Endothelial cell of umbilical vein (primary cell): ENCODE measurements at regions not wholly inside any gene's neighbourhood (a gene's known extent, or its start where the extent isn't known, plus 50 kb on each side); places are given as distances from the start of the nearest gene placed in this dataset.

Source experiments
- BruUV-seq: library from RNA; stranded (reverse); fragments of 400-500 nt; replicated peaks from 2 replicates; lab custom pipeline; 2021; lab: Mats Ljungman, UMichigan
- CTCF ChIA-PET: fragments of 300-600, 350-600 bp; sonication (Branson Sonifier 250); formaldehyde crosslinking; loops from one replicate; lab custom pipeline; 2021; ENCODE audit warnings: antibody characterized with exemption, inconsistent platforms; lab: Charles Lee
- POLR2A ChIA-PET: fragments of 300-600, 350-600 bp; sonication (Branson Sonifier 250); formaldehyde crosslinking; loops from one replicate; lab custom pipeline; 2021; ENCODE audit warnings: antibody characterized with exemption, inconsistent platforms; lab: Charles Lee
- DNase-seq: peaks from one replicate; pipeline ENCODE4 v3.0.0-alpha.2; 2011; ENCODE audit warnings: low read depth, low spot score
- FAIRE-seq: peaks from 2 replicates; lab custom pipeline; 2011; peaks lifted over from hg19 to GRCh38; lab: Jason Lieb, UNC
- H2AFZ ChIP-seq: 2 replicates; pipeline ENCODE4 v1.6.0; 2012; ENCODE audit warnings: low read depth, low read length, control low read depth, inconsistent platforms
- H3K27ac ChIP-seq: 2 replicates; pipeline ENCODE4 v1.5.1; 2011; ENCODE audit warnings: low read depth, mild to moderate bottlenecking, control low read depth, low read length, moderate library complexity; ENCODE audit not compliant: insufficient read depth
- H3K27me3 ChIP-seq, 2 experiments: 2 replicates each; pipeline versions ENCODE4 v1.6.0 to v1.6.1; 2011; ENCODE audit warnings: low read length in 2 of 2, mixed read lengths in 1 of 2; ENCODE audit not compliant: control insufficient read depth in 2 of 2, insufficient read depth in 2 of 2
- H3K36me3 ChIP-seq, 2 experiments: 2 replicates in 1 of 2; 3 replicates in 1 of 2; pipeline ENCODE4 v1.5.1; 2011; ENCODE audit warnings: low read length in 2 of 2, mild to moderate bottlenecking in 1 of 2, moderate library complexity in 1 of 2; ENCODE audit not compliant: control insufficient read depth in 2 of 2, insufficient read depth in 2 of 2; ENCODE audit errors: extremely low read depth in 1 of 2
- H3K4me1 ChIP-seq: 3 replicates; pipeline ENCODE4 v1.5.1; 2011; ENCODE audit warnings: mild to moderate bottlenecking, low read length; ENCODE audit not compliant: control insufficient read depth, insufficient read depth; ENCODE audit errors: extremely low read depth
- H3K4me2 ChIP-seq: 2 replicates; pipeline ENCODE4 v1.6.1; 2011; ENCODE audit warnings: low read length, control low read depth, mixed read lengths; ENCODE audit not compliant: insufficient read depth
- H3K4me3 ChIP-seq, 3 experiments: fragments of 200-600 bp in 1 of 3; sonication (generic), shearing (Covaris generic) in 1 of 3; replicated peaks in 1 of 3; 2 replicates each; pipeline ENCODE4 v1.5.1; 2011 to 2016; ENCODE audit warnings: control low read depth in 3 of 3, low read length in 3 of 3, mild to moderate bottlenecking in 2 of 3, inconsistent platforms in 1 of 3, low read depth in 1 of 3, moderate library complexity in 1 of 3; ENCODE audit not compliant: insufficient read depth in 1 of 3
- H3K79me2 ChIP-seq: 2 replicates; pipeline ENCODE4 v1.6.0; 2012; ENCODE audit warnings: low read length, inconsistent platforms; ENCODE audit not compliant: control insufficient read depth, insufficient read depth
- H3K9ac ChIP-seq: replicated peaks from 2 replicates; pipeline ENCODE3; 2011; ENCODE audit warnings: low read length, control low read depth; ENCODE audit not compliant: insufficient read depth; ENCODE audit errors: extremely low read depth
- H3K9me1 ChIP-seq: replicated peaks from 3 replicates; pipeline ENCODE4 v1.6.0; 2011; ENCODE audit warnings: mild to moderate bottlenecking, low read length; ENCODE audit not compliant: control insufficient read depth, insufficient read depth; ENCODE audit errors: extremely low read depth
- H3K9me3 ChIP-seq: replicated peaks from 2 replicates; pipeline ENCODE4 v1.5.1; 2012; ENCODE audit warnings: low read length, inconsistent platforms; ENCODE audit not compliant: control insufficient read depth, insufficient read depth
- H4K20me1 ChIP-seq: replicated peaks from 2 replicates; pipeline ENCODE3; 2011; ENCODE audit warnings: mild to moderate bottlenecking, low read length; ENCODE audit not compliant: control insufficient read depth, insufficient read depth; ENCODE audit errors: extremely low read depth
- CTCF ChIP-seq, 2 donors: IDR thresholded peaks; 1 replicate in 1 of 2; 2 replicates in 1 of 2; pipeline ENCODE4 v1.5.1; 2011; ENCODE audit warnings: low read length in 2 of 2, mild to moderate bottlenecking in 2 of 2, moderate library complexity in 2 of 2, control low read depth in 1 of 2, inconsistent platforms in 1 of 2, low read depth in 1 of 2; ENCODE audit not compliant: insufficient read depth in 1 of 2; ENCODE audit errors: extremely low read depth in 1 of 2
- EZH2 ChIP-seq: IDR thresholded peaks from 2 replicates; pipeline ENCODE4 v1.6.1; 2012; ENCODE audit warnings: borderline replicate concordance, low read depth, mild to moderate bottlenecking, moderate library complexity, low read length, inconsistent platforms; ENCODE audit not compliant: severe bottlenecking
- FOS ChIP-seq: IDR thresholded peaks from 2 replicates; pipeline ENCODE4 v1.6.1; 2011; ENCODE audit warnings: mild to moderate bottlenecking, low read length, moderate library complexity, borderline replicate concordance; ENCODE audit not compliant: insufficient read depth
- GATA2 ChIP-seq: IDR thresholded peaks from 2 replicates; pipeline ENCODE4 v1.7.0; 2011; ENCODE audit warnings: low read depth, mild to moderate bottlenecking, moderate library complexity, mixed read lengths, low read length; ENCODE audit not compliant: insufficient read length, insufficient read depth
- JUN ChIP-seq: IDR thresholded peaks from 2 replicates; pipeline ENCODE4 v1.6.1; 2011; ENCODE audit warnings: borderline replicate concordance, low read depth; ENCODE audit not compliant: insufficient read length, insufficient read depth
- MYC ChIP-seq: IDR thresholded peaks from one replicate; pipeline ENCODE4 v1.6.1; 2011; ENCODE audit warnings: mild to moderate bottlenecking, low read depth, low read length
- POLR2A ChIP-seq: IDR thresholded peaks from 2 replicates; pipeline ENCODE4 v1.6.1; 2012; ENCODE audit warnings: low read depth, mild to moderate bottlenecking, control low read depth, low read length
- POLR2AphosphoS5 ChIP-seq: IDR thresholded peaks from 2 replicates; pipeline ENCODE4 v1.6.1; 2012; ENCODE audit warnings: low read depth, mild to moderate bottlenecking, control low read depth, low read length, moderate library complexity; ENCODE audit not compliant: insufficient read depth
- dilution Hi-C: fragments of 300-500 bp; cut with MboI; formaldehyde crosslinking; loops from one replicate; pipeline ENCODE4 v1.15.0; 2019; ENCODE audit warnings: low sequenced_read_pairs; ENCODE audit not compliant: extremely low pct_ligation_motif_present
- intact Hi-C: fragments of 100-400 bp; cut with micrococcal nuclease; formaldehyde crosslinking; loops from one replicate; pipeline ENCODE4 v1.10.0; 2022
- TF ChIP-seq, protein P1 (sequence below): IDR thresholded peaks from 2 replicates; pipeline ENCODE4 v1.6.1; 2011; ENCODE audit not compliant: insufficient read depth, insufficient read length

- H3K4me2 ChIP-seq: no peak overlapping the region
- TF ChIP-seq GATA2 (no peak), EZH2 (no peak), POLR2A (no peak), CTCF (IDR thresholded peaks at IDR 0.05; ENCODE audit: extremely low read depth in 1 of 2, insufficient read depth in 1 of 2, low read depth in 1 of 2, low read length in 2 of 2) (no peak), POLR2AphosphoS5 (no peak), FOS (no peak), JUN (no peak), MYC (no peak)
- TF ChIP-seq, protein P1, sequence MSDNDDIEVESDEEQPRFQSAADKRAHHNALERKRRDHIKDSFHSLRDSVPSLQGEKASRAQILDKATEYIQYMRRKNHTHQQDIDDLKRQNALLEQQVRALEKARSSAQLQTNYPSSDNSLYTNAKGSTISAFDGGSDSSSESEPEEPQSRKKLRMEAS: no peak
- H2AFZ ChIP-seq: no peak overlapping the region
- H3K9me1 ChIP-seq: no peaks in the 10 kb centered on the region
- no peaks in the 10 kb centered on the region for H3K27me3 ChIP-seq
- FAIRE-seq: no peak
- ChIA-PET POLR2A (no interaction called here), CTCF (no interaction called here)
- no peaks in the 10 kb centered on the region for H3K79me2 ChIP-seq
- peaks cover 27% of the 10 kb centered on the region for H3K4me1 ChIP-seq
- no peak for DNase-seq
- H3K4me3 ChIP-seq: no peak overlapping the region
- dilution Hi-C loops: no loop called here
- H3K9me3 ChIP-seq: no peaks in the 10 kb centered on the region
- H4K20me1 ChIP-seq: no peaks in the 10 kb centered on the region
- BruUV-seq: no TSS peak
- intact Hi-C loops: no loop called here
- H3K27ac ChIP-seq: no peak overlapping the region
- H3K9ac ChIP-seq: no peak overlapping the region
- H3K36me3 ChIP-seq: no peaks in the 10 kb centered on the region
These were observed 253.9 kb downstream of the VAPA start for GRCh38 chr18:10167759-10168158.
